PC-9 (cell line): ENCODE measurements at regions not wholly inside any gene's neighbourhood (a gene's known extent, or its start where the extent isn't known, plus 50 kb on each side); places are given as distances from the start of the nearest gene placed in this dataset.

ENCODE experiments used
- EZH2 ChIP-seq: fragments of 200-600 bp; sonication (generic); IDR thresholded peaks from 2 replicates; pipeline ENCODE4 v1.8.0; 2017; ENCODE audit warnings: antibody characterized with exemption, low read depth
- TF ChIP-seq, protein P1 (sequence below): fragments of 200-600 bp; sonication (generic); conservative IDR thresholded peaks from 2 replicates; pipeline ENCODE4 v1.6.1; 2017; ENCODE audit warnings: mixed run types, antibody characterized with exemption, mild to moderate bottlenecking, moderate library complexity

DNA sequence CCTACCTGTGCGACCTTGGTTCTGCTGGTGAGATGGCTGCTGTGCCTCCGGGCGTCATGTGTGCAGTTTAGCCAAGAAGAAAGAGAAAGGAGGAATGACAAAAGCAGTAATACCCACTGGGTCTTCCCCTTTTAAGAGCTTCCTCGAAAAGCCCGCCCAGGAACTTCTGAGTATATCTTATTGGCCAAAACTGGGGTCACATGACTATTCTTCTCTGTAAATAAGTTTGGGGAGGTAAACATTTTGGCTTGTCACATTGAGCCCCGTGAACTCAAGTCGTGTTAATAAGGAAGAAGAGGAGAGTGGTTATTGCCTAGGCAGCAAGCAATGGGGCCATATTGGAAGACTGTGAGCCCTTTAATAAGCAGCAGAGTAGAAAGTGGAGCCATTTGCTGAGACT is 130.4 kb upstream of the ECI2 start:
- TF ChIP-seq, protein P1, sequence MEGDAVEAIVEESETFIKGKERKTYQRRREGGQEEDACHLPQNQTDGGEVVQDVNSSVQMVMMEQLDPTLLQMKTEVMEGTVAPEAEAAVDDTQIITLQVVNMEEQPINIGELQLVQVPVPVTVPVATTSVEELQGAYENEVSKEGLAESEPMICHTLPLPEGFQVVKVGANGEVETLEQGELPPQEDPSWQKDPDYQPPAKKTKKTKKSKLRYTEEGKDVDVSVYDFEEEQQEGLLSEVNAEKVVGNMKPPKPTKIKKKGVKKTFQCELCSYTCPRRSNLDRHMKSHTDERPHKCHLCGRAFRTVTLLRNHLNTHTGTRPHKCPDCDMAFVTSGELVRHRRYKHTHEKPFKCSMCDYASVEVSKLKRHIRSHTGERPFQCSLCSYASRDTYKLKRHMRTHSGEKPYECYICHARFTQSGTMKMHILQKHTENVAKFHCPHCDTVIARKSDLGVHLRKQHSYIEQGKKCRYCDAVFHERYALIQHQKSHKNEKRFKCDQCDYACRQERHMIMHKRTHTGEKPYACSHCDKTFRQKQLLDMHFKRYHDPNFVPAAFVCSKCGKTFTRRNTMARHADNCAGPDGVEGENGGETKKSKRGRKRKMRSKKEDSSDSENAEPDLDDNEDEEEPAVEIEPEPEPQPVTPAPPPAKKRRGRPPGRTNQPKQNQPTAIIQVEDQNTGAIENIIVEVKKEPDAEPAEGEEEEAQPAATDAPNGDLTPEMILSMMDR, result no peak
- TF ChIP-seq EZH2, result no peak
